Coronary artery (tissue), 2 donors: ENCODE measurements at regions not wholly inside any gene's neighbourhood (a gene's known extent, or its start where the extent isn't known, plus 50 kb on each side); places are given as distances from the start of the nearest gene placed in this dataset.

Source experiments
- DNase-seq: peaks from one replicate; pipeline ENCODE4 v3.0.0-alpha.2; 2017; ENCODE audit warnings: low spot score
- H3K27ac ChIP-seq, 2 donors: fragments of 200-600 bp; sonication (generic); one replicate each; pipeline ENCODE4 v1.5.1; 2016 to 2019
- H3K4me3 ChIP-seq: fragments of 200-600 bp; sonication (generic); 2 replicates; pipeline ENCODE4 v1.5.1; 2016; ENCODE audit warnings: mild to moderate bottlenecking, moderate library complexity
- CTCF ChIP-seq: fragments of 200-600 bp; sonication (generic); IDR thresholded peaks from one replicate; pipeline ENCODE4 v1.5.1; 2019; ENCODE audit warnings: antibody characterized with exemption

- H3K4me3 ChIP-seq: no peak overlapping the region
- H3K27ac ChIP-seq: no peak overlapping the region
- DNase-seq: no peak
- no peak for TF ChIP-seq CTCF
These were observed 320.2 kb upstream of the GRAMD2B start for GRCh38 chr5:126103050-126103449.

GRCh38 chr5:126103868-126104267, 319.3 kb upstream of the GRAMD2B start:
- no peak for TF ChIP-seq CTCF
- H3K4me3 ChIP-seq: no peak overlapping the region
- no peak for DNase-seq
- H3K27ac ChIP-seq: no peak overlapping the region

GRCh38 chr5:126104341-126104740, 318.9 kb upstream of the GRAMD2B start:
- DNase-seq: no peak
- TF ChIP-seq CTCF: no peak
- Histone ChIP-seq H3K4me3 (no peak overlapping the region), H3K27ac (no peak overlapping the region)

GRCh38 chr5:126104951-126105350, 318.3 kb upstream of the GRAMD2B start:
- no peak for DNase-seq
- TF ChIP-seq CTCF: no peak
- no peak overlapping the region for H3K4me3 ChIP-seq
- H3K27ac ChIP-seq: no peak overlapping the region

- no peak for DNase-seq
- TF ChIP-seq CTCF: no peak
- no peak overlapping the region for H3K4me3 ChIP-seq
- H3K27ac ChIP-seq: no peak overlapping the region
These were observed 317.2 kb upstream of the GRAMD2B start for GRCh38 chr5:126106029-126106428.

GRCh38 chr5:126107381-126107780, 315.8 kb upstream of the GRAMD2B start:
- TF ChIP-seq CTCF: no peak
- Histone ChIP-seq H3K27ac (no peak overlapping the region), H3K4me3 (no peak overlapping the region)
- no peak for DNase-seq

GRCh38 chr5:126108470-126108869, 314.7 kb upstream of the GRAMD2B start:
- H3K27ac ChIP-seq: no peak overlapping the region
- H3K4me3 ChIP-seq: no peak overlapping the region
- no peak for DNase-seq
- TF ChIP-seq CTCF: no peak
